ENCODE measurements at regions not wholly inside any gene's neighbourhood (a gene's known extent, or its start where the extent isn't known, plus 50 kb on each side); places are given as distances from the start of the nearest gene placed in this dataset.
"Not testable (repeated sequence)": the region's sequence is repeated elsewhere in the genome, so short reads cannot be mapped to it uniquely, and the experiment has no call there.

GRCh38 chr3:195635898-195636685, 52.4 kb upstream of the APOD start:
- H3K36me3 Mint-ChIP-seq (ENCODE audit: insufficient read depth, unreplicated experiment); H3K4me1 Mint-ChIP-seq (ENCODE audit: low read depth, unreplicated experiment); H3K27me3 Mint-ChIP-seq (ENCODE audit: unreplicated experiment); BruUV-seq (replicated peaks); intact Hi-C loops (cut with micrococcal nuclease; ENCODE audit: unreplicated experiment); H3K9me3 Mint-ChIP-seq (ENCODE audit: low read depth, unreplicated experiment); CTCF ChIA-PET: not testable (repeated sequence)
- Mint-ChIP-seq H3K4me3 (ENCODE audit: low read depth, unreplicated experiment) (peak overlapping the region; percentile 74), H3K27ac (ENCODE audit: unreplicated experiment) (peak overlapping the region; percentile 64)
- DNase-seq = peak; percentile 70

GRCh38 chr3:195635262-195635873, 51.6 kb upstream of the APOD start:
- CTCF ChIA-PET; H3K36me3 Mint-ChIP-seq (ENCODE audit: insufficient read depth, unreplicated experiment); BruUV-seq (replicated peaks); intact Hi-C loops (cut with micrococcal nuclease; ENCODE audit: unreplicated experiment); H3K9me3 Mint-ChIP-seq (ENCODE audit: low read depth, unreplicated experiment); H3K4me1 Mint-ChIP-seq (ENCODE audit: low read depth, unreplicated experiment); DNase-seq; H3K27me3 Mint-ChIP-seq (ENCODE audit: unreplicated experiment): not testable (repeated sequence)
- Mint-ChIP-seq H3K4me3 (ENCODE audit: low read depth, unreplicated experiment) (peak overlapping the region; percentile 74), H3K27ac (ENCODE audit: unreplicated experiment) (peak overlapping the region; percentile 64)

DNA sequence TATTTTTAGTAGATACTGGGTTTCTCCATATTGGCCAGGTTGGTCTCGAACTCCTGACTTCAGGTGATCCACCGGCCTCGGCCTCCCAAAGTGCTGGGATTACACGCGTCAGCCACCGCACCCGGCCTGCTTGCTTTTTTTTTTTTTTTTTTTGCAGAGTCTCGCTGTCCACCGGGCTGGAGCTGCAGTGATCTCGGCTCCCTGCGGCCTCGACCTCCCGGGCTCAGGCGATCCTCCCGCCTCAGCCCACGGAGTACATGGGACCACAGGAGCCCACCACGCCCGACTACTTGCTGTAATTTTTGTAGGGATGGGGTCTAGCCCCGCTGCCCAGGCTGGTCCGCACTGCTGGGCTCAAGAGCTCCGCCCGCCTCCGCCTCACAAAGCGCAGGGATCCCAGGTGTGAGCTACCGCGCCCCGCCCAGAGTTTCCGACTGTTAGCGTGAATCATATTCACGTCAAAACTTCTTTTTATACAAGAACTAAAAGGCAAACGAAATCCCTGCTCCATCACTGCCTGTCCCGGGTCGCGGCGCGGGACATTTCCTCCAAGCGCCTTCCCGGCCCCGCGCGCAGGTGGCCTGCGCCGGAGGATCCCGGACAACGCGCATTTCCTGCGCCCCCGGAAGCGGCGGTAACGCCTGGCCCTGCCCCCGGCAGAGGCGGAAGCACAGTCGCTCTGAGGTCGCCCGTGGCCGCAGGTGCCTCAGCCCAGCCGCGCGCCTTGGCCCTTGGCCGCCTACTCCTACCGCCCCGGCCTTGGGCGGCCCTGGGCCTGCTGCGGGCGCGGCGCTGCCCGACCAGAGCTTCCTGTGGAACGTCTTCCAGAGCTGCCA, 50.9 kb upstream of the APOD start:
- CTCF ChIA-PET = not testable (repeated sequence)

More for the DNA sequence above, 50.9 kb upstream of the APOD start:
- H3K4me3 Mint-ChIP-seq (ENCODE audit: low read depth, unreplicated experiment); H3K27ac Mint-ChIP-seq (ENCODE audit: unreplicated experiment); H3K4me1 Mint-ChIP-seq (ENCODE audit: low read depth, unreplicated experiment); intact Hi-C loops (cut with micrococcal nuclease; ENCODE audit: unreplicated experiment); H3K27me3 Mint-ChIP-seq (ENCODE audit: unreplicated experiment); H3K36me3 Mint-ChIP-seq (ENCODE audit: insufficient read depth, unreplicated experiment); H3K9me3 Mint-ChIP-seq (ENCODE audit: low read depth, unreplicated experiment): not testable (repeated sequence)
- BruUV-seq (replicated peaks) = TSS peak; percentile 89
- peak; percentile 32 for DNase-seq
